NCI-H82 treated with DMSO at 0.1 percent for 48 hours (cell line): ENCODE measurements at regions not wholly inside any gene's neighbourhood (a gene's known extent, or its start where the extent isn't known, plus 50 kb on each side); places are given as distances from the start of the nearest gene placed in this dataset.

Experiments
- DNase-seq: peaks from one replicate; lab custom pipeline; 2025; ENCODE audit not compliant: unreplicated experiment; lab: John Stamatoyannopoulos, UW

GRCh38 chr20:56988446-56988845, 278.0 kb downstream of the BMP7 start:
- DNase-seq = no peak

GRCh38 chr20:56989516-56989915, 276.9 kb downstream of the BMP7 start:
- no peak for DNase-seq

GRCh38 chr20:56993020-56993559, 273.4 kb downstream of the BMP7 start:
- no peak for DNase-seq

- DNase-seq = no peak
Observed at GRCh38 chr20:56994006-56994405, 272.4 kb downstream of the BMP7 start.

- no peak for DNase-seq
Observed at GRCh38 chr20:56995149-56995548, 271.3 kb downstream of the BMP7 start.

- no peak for DNase-seq
Observed at GRCh38 chr20:56995635-56996075, 270.8 kb downstream of the BMP7 start.

- no peak for DNase-seq
Observed at GRCh38 chr20:56996533-56996932, 269.9 kb downstream of the BMP7 start.

- no peak for DNase-seq
Observed at GRCh38 chr20:56998438-56998837, 268.0 kb downstream of the BMP7 start.

- no peak for DNase-seq
Observed at GRCh38 chr20:57000441-57000968, 265.9 kb downstream of the BMP7 start.

GRCh38 chr20:57001126-57001767, 265.2 kb downstream of the BMP7 start:
- DNase-seq = no peak

- DNase-seq = no peak
Observed at GRCh38 chr20:57002066-57002570, 264.3 kb downstream of the BMP7 start.

GRCh38 chr20:57003012-57003411, 263.4 kb downstream of the BMP7 start:
- no peak for DNase-seq

- DNase-seq = no peak
Observed at GRCh38 chr20:57004416-57004815, 262.0 kb downstream of the BMP7 start.

GRCh38 chr20:57004951-57005933, 261.2 kb downstream of the BMP7 start:
- DNase-seq = no peak

GRCh38 chr20:57006411-57007170, 259.9 kb downstream of the BMP7 start:
- no peak for DNase-seq

- DNase-seq = no peak
Observed at GRCh38 chr20:57007171-57007540, 259.3 kb downstream of the BMP7 start.

GRCh38 chr20:57008217-57008616, 258.2 kb downstream of the BMP7 start:
- DNase-seq = no peak

GRCh38 chr20:57009355-57009754, 257.1 kb downstream of the BMP7 start:
- no peak for DNase-seq

- DNase-seq = no peak
Observed at GRCh38 chr20:57009775-57010174, 256.7 kb downstream of the BMP7 start.

- no peak for DNase-seq
Observed at GRCh38 chr20:57012691-57013090, 253.8 kb downstream of the BMP7 start.

GRCh38 chr20:57013217-57013616, 253.2 kb downstream of the BMP7 start:
- no peak for DNase-seq
